ENCODE measurements at regions not wholly inside any gene's neighbourhood (a gene's known extent, or its start where the extent isn't known, plus 50 kb on each side); places are given as distances from the start of the nearest gene placed in this dataset.

DNA sequence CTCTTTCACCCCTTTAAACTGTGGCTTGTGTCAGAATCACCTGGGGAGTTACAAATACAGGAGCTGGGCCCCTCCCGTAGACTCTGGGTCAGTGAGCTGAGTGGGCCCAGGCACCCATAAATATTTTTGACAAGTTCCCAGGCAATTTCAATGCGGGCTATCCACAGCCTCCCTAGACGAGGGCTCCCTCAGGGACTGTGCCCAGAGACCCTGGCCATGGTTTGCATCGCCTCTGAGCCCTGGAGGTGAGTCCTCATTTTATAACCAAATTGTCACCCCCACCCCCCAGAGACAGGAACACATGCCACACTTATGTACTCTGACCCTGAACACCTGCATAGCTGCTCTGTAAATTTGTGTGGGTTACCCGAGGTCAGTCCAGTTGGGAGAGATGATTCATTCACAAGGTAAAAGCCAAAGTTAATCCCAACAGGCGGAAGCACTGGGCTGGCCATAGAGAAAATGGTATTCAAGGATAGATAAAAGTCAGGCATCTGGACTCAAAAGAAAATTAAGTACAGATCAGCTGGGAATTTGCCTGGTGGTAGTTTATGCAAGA, 146.5 kb upstream of the SLC6A11 start:
- TF ChIP-seq POLR2A (IDR thresholded peaks at IDR 0.05) (no peak), POLR2AphosphoS5 (IDR thresholded peaks at IDR 0.05) (no peak)
